SK-N-SH treated with all-trans-retinoic acid at 6 μM for 48 hours (cell line): ENCODE measurements at regions not wholly inside any gene's neighbourhood (a gene's known extent, or its start where the extent isn't known, plus 50 kb on each side); places are given as distances from the start of the nearest gene placed in this dataset.

Experiments used
- ARNTL ChIP-seq: fragments of 450-650 bp; formaldehyde crosslinking; IDR thresholded peaks from 2 replicates; pipeline ENCODE4 v1.5.0; 2020; ENCODE audit warnings: low read depth, mild to moderate bottlenecking, moderate library complexity, borderline replicate concordance
- BACH2 ChIP-seq: fragments of 250-450 bp; sonication (Bioruptor Pico); IDR thresholded peaks from 2 replicates; pipeline ENCODE4 v1.9.0; 2021; ENCODE audit warnings: mild to moderate bottlenecking, borderline replicate concordance
- CSRNP3 ChIP-seq: fragments of 250-450 bp; sonication (Bioruptor Pico); IDR thresholded peaks from 2 replicates; pipeline ENCODE4 v1.5.1; 2021; ENCODE audit warnings: mild to moderate bottlenecking, moderate library complexity
- GLIS3 ChIP-seq: fragments of 250-450 bp; sonication (Bioruptor Pico); IDR thresholded peaks from 2 replicates; pipeline ENCODE4 v1.5.0; 2020; ENCODE audit warnings: mild to moderate bottlenecking, moderate library complexity
- OSR1 ChIP-seq: fragments of 250-450 bp; sonication (Bioruptor Pico); IDR thresholded peaks from 2 replicates; pipeline ENCODE4 v1.8.0; 2022; ENCODE audit warnings: moderate library complexity, mild to moderate bottlenecking, inconsistent platforms
- PATZ1 ChIP-seq: fragments of 250-450 bp; sonication (Bioruptor Pico); IDR thresholded peaks from 2 replicates; pipeline ENCODE4 v1.8.0; 2020; ENCODE audit warnings: mild to moderate bottlenecking, moderate library complexity, borderline replicate concordance
- POU6F1 ChIP-seq: fragments of 250-450 bp; sonication (Bioruptor Pico); IDR thresholded peaks from 2 replicates; pipeline ENCODE4 v1.8.0; 2021; ENCODE audit warnings: low read depth, mild to moderate bottlenecking, moderate library complexity, borderline replicate concordance
- SNAI2 ChIP-seq: fragments of 250-450 bp; sonication (Bioruptor Pico); IDR thresholded peaks from 2 replicates; pipeline ENCODE4 v1.5.0; 2020; ENCODE audit warnings: mild to moderate bottlenecking, moderate library complexity
- TOX ChIP-seq: fragments of 250-450 bp; sonication (Bioruptor Pico); IDR thresholded peaks from 2 replicates; pipeline ENCODE4 v1.8.0; 2021; ENCODE audit warnings: mild to moderate bottlenecking, moderate library complexity, borderline replicate concordance
- TSHZ2 ChIP-seq: fragments of 250-450 bp; sonication (Bioruptor Pico); IDR thresholded peaks from 2 replicates; pipeline ENCODE4 v1.5.0; 2020; ENCODE audit warnings: mild to moderate bottlenecking, moderate library complexity
- ZNF70 ChIP-seq: fragments of 450-650 bp; formaldehyde crosslinking; IDR thresholded peaks from 2 replicates; pipeline ENCODE4 v1.5.0; 2020; ENCODE audit warnings: mild to moderate bottlenecking, moderate library complexity

GRCh38 chr13:79695754-79696153, 214.8 kb downstream of the NDFIP2 start:
- TF ChIP-seq TOX (CRISPR knock-in tag) (no peak), TSHZ2 (CRISPR knock-in tag) (no peak), OSR1 (CRISPR knock-in tag) (no peak), GLIS3 (CRISPR knock-in tag) (no peak), CSRNP3 (CRISPR knock-in tag) (no peak), BACH2 (CRISPR knock-in tag) (no peak), ARNTL (CRISPR knock-in tag) (no peak), ZNF70 (CRISPR knock-in tag) (no peak), POU6F1 (no peak), PATZ1 (CRISPR knock-in tag) (no peak), SNAI2 (no peak)
